IPS-18c (cell line): ENCODE measurements at regions not wholly inside any gene's neighbourhood (a gene's known extent, or its start where the extent isn't known, plus 50 kb on each side); places are given as distances from the start of the nearest gene placed in this dataset.

Source experiments
- H3K4me3 ChIP-seq: 2 replicates; pipeline ENCODE4 v1.7.0; 2013; ENCODE audit warnings: low read depth, mild to moderate bottlenecking, low read length, moderate library complexity; ENCODE audit not compliant: insufficient read depth
- H3K9me3 ChIP-seq: one replicate; pipeline ENCODE4 v1.6.1; 2013; ENCODE audit warnings: mild to moderate bottlenecking, low read length, moderate library complexity; ENCODE audit not compliant: control insufficient read depth, insufficient read depth

DNA sequence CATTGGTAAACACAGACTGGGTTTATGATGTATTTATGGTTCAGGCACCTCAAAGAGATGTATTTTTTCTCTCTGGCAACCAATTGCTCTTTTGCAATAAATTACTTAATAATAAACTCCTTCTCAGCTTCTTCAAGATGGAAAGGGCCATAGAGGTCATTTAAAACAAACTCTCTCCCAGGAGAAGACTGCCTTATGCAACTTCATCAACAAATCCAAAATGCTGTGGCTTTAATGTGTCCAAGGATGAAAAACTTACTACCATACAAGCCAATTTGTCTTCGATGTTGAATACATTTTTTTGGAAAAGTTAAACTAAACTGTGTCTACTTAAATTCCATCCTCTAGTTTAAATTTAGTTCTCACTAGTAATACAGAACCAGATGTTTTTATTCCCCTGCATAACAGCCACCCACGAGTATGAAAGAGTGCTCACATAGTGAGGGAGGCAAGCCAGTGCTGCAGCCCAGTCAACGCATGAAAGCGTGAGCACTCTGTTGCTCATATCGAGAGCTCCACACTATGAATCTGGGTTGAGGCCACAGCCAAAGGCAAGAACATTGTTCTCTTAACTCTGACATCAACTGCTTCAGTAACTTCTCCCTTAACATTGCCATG, 761.3 kb upstream of the GRM7 start:
- Histone ChIP-seq H3K9me3 (no peaks in the 10 kb centered on the region), H3K4me3 (no peak overlapping the region)

DNA sequence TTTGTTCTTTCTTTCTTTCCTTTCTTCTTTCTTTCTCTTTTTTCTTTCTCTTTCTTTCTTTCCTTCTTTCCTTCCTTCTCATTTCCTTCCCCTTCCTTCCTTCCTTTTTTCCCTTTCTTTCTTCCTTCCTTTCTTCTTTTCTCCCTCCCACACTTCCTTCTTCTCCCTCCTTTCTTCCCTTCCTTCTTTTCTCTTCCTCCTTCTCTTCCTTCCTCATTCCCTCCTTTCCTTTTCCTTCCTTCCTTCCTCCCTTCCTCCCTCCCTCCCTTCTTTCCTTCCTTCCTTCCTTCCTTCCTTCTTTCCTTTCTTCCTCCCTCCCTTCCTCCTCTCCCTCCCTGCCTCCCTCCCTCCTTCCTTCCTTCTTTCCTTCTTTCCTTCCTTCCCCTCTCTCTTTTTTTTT, 755.7 kb upstream of the GRM7 start:
- Histone ChIP-seq H3K9me3 (no peaks in the 10 kb centered on the region), H3K4me3 (no peak overlapping the region)

DNA sequence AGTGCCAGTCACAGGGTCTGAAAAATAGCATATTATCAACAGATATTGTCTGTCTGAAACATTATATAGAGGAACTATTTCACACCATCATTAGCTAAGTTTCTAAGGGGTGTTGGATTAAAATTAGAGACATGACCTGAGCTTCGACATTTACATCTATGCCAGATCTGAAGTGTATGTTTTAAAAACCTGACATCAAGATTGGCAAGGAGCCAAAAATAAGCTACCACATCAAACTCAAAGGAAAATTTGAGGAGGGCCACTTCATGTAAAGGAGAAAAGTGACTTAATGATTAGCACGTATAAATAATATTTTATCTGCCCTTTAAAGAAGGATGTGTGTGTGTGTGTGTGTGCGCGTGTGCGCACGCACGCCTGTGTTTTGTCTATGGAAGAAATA, 752.0 kb upstream of the GRM7 start:
- Histone ChIP-seq H3K4me3 (no peak overlapping the region), H3K9me3 (no peaks in the 10 kb centered on the region)

DNA sequence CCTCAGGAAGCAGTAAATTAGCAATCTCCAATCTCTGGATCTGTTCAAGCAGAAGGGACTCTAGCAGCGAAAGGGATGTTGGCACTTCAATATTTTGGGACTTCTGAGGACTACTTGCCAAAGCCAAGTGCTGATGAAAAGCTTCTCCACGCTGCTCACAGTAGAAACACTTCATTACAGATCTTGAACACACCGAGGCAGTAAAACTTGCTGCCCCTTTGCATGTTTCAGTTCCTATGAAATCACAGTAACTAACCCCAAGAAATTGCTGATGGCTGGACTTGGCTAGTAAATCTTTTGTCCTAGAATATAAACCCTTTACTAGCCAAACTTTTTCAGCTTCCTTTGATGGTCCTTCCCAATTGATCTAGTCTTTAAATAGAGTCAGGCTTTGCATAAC, 750.5 kb upstream of the GRM7 start:
- no peaks in the 10 kb centered on the region for H3K9me3 ChIP-seq
- no peak overlapping the region for H3K4me3 ChIP-seq

DNA sequence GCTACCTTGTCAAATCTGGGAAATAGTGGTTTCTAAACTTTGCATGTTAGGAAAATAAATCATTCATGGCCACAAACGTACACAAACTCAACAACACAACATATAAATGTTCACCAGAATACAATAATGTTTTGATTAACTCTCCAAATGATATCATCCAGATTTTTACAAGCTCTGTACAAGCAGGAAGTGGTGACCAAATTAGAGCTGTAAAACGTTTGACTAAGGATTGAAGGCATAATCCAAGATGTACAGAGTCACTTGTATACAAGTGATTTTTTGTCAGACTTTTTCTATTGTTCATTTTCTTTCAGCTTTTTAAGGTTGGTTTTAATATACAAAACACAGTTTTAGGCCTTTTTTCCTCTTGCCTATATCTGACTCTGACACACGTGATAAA, 748.4 kb upstream of the GRM7 start:
- Histone ChIP-seq H3K4me3 (no peak overlapping the region), H3K9me3 (no peaks in the 10 kb centered on the region)

DNA sequence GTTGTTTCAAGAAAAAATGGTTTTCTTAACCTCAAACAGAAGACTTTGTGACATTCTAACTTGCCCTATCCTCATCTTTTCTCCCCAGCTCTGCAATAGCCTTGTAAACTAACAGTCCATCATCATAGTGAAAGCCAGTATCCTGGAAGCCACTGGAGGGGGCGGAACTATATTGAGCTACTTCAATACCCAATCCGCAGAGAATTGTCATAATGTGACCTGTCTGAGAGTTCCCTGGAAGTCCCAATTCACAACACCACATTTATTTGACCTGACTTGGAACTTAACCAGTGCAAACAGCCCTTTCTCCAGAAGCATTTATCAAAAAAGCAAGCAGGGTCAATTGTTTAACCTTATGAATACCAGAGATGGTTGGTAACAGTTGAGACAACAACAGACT, 747.6 kb upstream of the GRM7 start:
- H3K9me3 ChIP-seq, result no peaks in the 10 kb centered on the region
- no peak overlapping the region for H3K4me3 ChIP-seq

DNA sequence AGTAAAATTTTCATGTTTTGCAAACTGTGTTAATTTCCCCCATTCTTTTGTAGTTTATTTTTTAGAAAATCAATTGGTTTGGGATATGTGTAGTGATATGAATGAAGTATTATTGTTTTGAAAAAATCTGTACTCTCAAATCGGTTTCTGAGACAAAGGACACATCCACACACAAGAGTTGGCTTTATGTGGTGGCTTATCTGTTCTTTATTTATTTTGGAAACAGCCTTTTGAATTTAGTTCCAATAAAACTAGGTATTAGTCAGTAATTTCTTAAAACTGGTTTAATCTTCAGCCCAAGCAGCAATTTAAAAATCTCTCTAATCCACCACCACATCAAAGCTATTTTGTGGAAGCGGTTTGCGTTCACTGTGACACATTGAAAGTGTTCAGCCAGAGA, 741.5 kb upstream of the GRM7 start:
- Histone ChIP-seq H3K9me3 (no peaks in the 10 kb centered on the region), H3K4me3 (no peak overlapping the region)

DNA sequence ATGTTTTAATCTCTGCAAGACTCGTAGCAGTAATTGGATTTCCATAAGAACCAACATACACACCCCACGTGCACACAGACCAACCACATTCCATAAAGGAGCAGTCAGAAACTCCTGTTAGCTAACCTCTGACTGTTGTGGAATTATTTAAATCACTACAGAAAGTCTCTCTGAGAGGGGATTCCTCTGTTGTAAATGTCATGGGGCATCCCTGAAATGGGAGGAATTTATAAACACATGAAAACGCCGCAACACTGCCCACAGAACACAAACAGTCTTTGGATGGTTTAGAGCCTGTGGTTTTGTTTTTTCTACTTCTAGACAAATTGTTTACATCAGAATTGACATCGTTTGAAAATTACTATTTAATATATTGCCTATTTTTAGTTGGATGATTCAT, 740.1 kb upstream of the GRM7 start:
- Histone ChIP-seq H3K4me3 (no peak overlapping the region), H3K9me3 (no peaks in the 10 kb centered on the region)

DNA sequence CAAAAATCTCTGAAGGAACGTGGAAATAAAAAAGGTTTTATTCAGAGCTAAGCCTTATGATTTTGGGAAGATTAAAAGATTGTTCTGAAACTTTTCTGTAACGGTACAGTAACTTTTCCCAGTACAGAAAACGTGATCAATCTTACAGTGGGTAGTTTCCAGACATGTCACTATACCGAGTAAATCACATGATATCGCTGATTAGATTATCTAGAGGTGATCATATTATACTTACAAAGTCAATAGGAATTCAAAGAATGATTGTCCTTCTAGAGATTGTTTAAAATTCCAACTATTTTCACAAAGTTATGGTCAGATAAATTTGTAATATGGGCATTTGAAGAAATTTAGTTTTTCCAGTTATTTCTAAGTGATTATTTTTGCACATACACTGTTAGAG, 736.0 kb upstream of the GRM7 start:
- H3K4me3 ChIP-seq, result no peak overlapping the region
- no peaks in the 10 kb centered on the region for H3K9me3 ChIP-seq

DNA sequence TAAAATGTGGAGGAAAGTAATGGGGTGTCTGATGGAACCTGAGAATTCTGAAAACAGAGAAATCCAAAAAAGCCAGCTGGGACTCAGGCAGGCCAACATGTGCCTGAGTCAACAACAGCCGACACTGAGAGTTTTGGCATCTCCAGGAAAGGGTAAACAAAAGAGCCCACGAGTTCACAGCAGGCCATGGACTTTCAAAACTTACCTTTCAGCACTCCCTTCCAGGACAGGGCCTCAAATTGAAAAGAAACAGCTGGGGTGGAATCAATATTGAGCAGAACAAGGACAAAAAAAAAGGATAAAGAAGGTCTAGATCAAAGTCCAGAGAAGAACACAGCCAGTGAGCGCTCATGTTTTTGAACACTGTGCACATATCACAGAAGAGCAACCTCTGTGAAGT, 735.4 kb upstream of the GRM7 start:
- Histone ChIP-seq H3K4me3 (no peak overlapping the region), H3K9me3 (no peaks in the 10 kb centered on the region)

DNA sequence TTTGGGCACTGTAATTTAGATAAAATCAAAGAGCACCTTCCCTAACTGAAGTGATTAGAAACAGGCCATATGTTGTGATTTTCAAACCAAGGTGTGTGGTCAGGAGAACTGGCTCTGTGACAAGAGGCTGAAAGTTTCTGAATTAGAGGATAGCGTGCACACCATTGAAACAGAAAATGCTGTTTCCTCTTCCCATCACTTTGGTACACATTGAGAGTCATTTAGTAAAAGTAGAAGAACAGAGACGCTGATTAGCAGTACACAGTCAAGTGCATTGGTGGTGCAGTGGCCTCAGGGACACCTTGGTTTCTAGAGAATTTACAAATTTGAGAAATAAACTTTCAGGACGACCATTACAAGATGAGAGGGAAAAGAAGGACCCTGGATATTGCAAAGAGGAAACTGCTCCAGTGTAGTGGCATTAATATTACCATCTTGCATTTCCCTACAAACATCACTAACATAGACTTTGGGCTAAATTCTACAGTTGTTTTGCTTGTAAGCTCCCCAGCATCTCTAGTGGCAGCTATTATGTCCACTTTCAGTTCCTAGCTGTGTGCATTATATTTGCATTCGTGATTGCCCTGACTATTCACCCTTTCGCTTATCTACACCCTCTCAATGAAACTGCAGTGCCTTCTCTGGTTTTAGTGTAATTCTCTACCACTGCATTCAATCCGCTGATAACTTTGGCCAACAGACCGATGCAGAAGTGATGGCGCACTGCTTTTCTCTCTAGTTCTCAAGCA, 728.1 kb upstream of the GRM7 start:
- no peaks in the 10 kb centered on the region for H3K9me3 ChIP-seq
- no peak overlapping the region for H3K4me3 ChIP-seq

DNA sequence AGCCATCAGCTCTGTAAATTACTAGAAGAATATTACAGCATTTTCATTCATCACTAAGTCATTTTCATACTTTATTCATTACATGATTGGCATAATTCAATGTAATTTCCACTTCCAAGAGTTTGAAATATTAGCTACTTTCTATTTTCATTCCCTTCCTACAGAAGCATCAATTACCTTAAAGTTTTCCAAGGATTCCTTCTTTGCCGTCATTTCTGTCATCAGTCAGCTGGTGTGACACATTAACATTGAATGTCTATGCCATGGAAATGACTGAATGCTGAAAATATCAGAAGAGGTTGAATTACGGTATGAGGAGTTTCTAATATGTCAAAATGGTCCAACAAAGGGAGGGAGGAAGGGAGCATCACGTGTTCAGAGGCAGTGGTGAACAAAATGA, 718.2 kb upstream of the GRM7 start:
- H3K9me3 ChIP-seq, result no peaks in the 10 kb centered on the region
- H3K4me3 ChIP-seq, result no peak overlapping the region

DNA sequence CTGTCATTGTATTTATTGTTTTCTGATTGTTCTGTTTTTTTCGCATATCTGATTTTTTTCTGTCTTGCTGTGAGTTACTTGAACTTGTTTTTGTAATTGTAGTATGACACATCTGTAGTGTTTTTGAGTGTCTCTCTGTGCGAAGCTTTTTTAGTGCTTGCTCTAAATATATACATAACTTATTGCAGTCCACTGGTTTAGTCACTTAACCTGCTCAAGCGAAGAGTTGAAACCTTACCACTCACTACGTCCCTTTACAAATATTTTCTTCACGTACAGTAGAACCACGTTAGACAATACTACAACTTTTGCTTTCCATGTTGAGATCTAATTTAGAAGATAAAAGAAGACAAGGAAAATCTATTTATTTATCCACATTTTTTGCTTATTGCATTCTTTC, 713.0 kb upstream of the GRM7 start:
- Histone ChIP-seq H3K4me3 (no peak overlapping the region), H3K9me3 (no peaks in the 10 kb centered on the region)

DNA sequence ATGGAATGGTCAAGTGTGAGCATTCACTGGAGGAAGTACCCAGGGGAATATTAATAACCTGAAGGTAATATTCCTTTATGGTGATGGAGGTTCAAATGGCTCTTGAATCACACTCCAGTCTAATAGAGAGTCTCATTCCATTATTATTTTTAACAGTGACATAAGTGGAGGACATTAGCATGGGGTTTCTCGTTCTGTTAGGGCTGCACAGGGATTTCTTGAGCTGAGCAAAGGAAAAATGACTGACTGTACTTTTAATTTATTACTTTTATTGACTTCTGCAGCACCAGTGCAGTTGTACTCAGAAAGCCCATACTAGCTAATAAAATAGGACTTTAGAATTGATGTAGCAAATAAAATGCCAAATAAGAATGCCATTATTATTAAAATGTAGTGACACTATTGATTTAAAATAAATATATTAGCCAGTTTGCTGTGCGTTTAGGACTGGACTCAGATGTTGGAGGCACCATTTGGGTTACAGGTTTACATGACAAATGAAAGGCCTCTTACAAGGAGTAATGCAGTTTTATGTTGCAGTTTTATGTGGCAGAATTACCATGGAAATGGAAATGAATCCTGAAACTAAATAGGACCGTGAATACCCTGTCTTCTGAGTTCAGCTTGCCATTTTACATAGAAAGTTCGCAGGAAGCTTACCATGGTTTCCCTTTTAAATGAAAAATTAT, 705.1 kb upstream of the GRM7 start:
- Histone ChIP-seq H3K9me3 (no peaks in the 10 kb centered on the region), H3K4me3 (no peak overlapping the region)

DNA sequence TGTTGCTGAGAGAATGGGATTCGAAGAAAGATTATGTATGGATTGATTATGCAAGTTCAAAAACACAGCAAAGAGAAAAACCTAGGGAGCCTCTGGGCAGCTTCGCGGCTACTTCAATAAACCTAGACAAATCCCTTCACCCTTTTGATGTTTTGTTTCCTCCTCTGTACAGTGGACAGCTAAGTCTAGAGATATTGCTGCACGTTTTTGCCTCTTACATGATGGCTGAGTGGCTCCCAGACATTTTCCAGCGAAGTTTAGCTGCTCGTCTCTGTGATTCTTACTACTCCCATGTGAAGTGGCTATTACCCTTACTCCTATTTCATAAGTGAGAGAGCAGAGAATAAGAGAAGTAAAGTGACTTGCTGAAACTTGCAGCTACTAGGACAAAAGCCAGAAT, 695.0 kb upstream of the GRM7 start:
- Histone ChIP-seq H3K4me3 (no peak overlapping the region), H3K9me3 (no peaks in the 10 kb centered on the region)

DNA sequence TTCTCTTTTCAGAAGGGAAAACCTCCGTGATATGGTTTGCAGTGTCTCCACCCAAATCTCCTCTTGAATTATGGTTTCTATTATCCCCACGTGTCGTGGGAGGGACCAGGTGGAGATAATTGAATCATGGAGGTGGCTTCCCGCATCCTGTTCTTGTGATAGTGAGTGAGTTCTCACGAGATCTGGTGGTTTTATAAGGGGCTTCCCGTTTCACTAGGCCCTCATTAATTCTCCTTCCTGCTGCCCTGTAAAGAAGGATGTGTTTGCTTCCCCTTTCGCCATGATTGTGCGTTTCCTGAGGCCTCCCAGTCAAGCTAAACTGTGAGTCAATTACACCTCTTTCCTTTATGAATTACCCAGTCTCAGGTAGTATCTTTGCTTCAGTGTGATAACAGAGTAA, 692.7 kb upstream of the GRM7 start:
- no peaks in the 10 kb centered on the region for H3K9me3 ChIP-seq

DNA sequence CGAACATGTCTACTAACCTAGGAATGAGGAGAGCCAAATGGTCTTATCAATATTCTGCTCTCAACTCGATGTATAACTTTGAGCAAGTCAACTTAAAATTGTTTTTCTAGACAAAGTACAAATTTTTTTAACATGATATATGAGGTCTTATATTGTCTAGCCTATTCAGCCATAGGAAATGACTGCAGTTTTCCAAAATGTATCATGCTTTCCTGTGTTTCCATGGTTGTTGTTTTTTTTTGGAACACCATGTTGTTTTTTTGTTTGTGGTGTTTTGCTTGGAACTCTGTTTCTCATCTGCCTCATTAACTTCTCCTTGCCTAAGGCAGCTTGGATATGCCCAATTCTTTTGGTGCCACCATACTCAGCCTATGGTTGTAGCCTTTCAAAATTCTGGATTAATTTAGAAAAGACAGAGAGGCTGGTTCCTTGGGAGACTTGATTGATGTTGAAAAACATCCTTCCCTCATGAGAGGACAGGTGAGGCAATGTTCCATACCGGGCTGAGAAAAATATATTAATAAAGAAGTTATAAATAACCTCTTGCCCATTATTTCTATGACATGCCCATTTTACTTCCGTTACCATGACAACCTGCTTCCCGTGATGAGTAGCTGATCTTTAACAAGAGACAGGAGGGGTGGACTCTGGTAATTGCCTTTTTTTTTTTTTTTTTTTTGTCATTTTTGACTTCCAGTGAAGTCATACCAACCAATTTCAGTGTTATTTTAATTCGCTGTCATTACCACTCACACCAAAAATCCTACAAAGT, 687.9 kb upstream of the GRM7 start:
- no peaks in the 10 kb centered on the region for H3K9me3 ChIP-seq
- no peak overlapping the region for H3K4me3 ChIP-seq

More for the DNA sequence above, 692.7 kb upstream of the GRM7 start:
- no peak overlapping the region for H3K4me3 ChIP-seq

DNA sequence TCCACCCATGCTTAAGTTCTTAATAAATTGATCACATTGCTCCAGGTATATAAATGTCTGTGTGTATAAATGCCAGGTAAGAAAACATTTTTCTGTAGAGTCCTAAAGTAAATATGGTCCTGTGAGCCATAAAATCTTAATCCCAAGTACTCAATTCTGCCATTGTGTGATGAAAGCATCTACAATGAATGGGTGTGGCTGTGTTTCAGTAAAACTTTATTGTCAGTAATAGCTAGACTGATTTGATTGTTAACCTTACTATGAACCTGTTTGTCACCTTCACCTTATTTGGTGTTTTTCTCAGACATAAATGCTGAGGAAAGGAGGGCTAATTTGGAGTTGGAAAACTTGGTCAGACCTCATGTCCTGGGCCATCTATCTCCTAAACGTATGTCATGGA, 683.5 kb upstream of the GRM7 start:
- H3K4me3 ChIP-seq, result no peak overlapping the region
- no peaks in the 10 kb centered on the region for H3K9me3 ChIP-seq
